ENCODE measurements at regions not wholly inside any gene's neighbourhood (a gene's known extent, or its start where the extent isn't known, plus 50 kb on each side); places are given as distances from the start of the nearest gene placed in this dataset.

GRCh38 chr2:234376229-234376628, 120.7 kb downstream of the ARL4C start:
- no peak for TF ChIP-seq EZH2 (IDR thresholded peaks at IDR 0.05; ENCODE audit: borderline replicate concordance, low read depth, low read length, poor library complexity, severe bottlenecking)
- TF ChIP-seq CTCF (conservative IDR thresholded peaks at IDR 0.05; ENCODE audit: low read depth, low read length), result no peak
